ENCODE measurements at regions not wholly inside any gene's neighbourhood (a gene's known extent, or its start where the extent isn't known, plus 50 kb on each side); places are given as distances from the start of the nearest gene placed in this dataset.

- H3K4me2 ChIP-seq (ENCODE audit: low read length), result no peak overlapping the region
- no peaks in the 10 kb centered on the region for H3F3A ChIP-seq (ENCODE audit: insufficient read depth, low read length, poor library complexity, severe bottlenecking)
- no peak overlapping the region for H2AFZ ChIP-seq (ENCODE audit: low read depth, low read length)
These were observed 413.4 kb upstream of the USP15 start for GRCh38 chr12:61846765-61847164.

DNA sequence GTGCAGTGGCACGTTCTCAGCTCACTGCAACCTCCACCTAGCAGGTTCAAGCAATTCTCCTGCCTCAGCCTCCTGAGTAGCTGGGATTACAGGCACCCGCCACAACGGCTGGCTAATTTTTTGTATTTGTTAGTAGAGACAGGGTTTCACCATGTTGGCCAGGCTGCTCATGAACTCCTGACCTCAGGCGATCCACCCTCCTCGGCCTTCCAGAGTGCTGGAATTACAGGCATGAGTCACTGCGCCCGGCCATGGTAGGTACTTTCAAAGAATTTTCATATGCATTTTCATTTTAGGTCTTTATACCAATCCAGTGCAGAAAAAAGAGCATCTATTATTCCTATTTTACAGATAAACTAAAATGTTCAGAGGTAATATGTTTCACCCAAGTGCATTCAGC, 411.3 kb upstream of the USP15 start:
- no peaks in the 10 kb centered on the region for H3F3A ChIP-seq (ENCODE audit: insufficient read depth, low read length, poor library complexity, severe bottlenecking)

More at GRCh38 chr12:61846765-61847164, 413.4 kb upstream of the USP15 start:
- no peak overlapping the region for H3K4me3 ChIP-seq (ENCODE audit: low read length)
- H3K9me2 ChIP-seq (ENCODE audit: insufficient read depth, low read length), result no peaks in the 10 kb centered on the region
- H3K79me2 ChIP-seq (replicated peaks; ENCODE audit: insufficient read depth, low read length), result no peaks in the 10 kb centered on the region
- no peaks in the 10 kb centered on the region for H3K9me3 ChIP-seq (ENCODE audit: low read length)
- H3K27me3 ChIP-seq (ENCODE audit: insufficient read depth, low read depth, low read length), result no peaks in the 10 kb centered on the region
- no peak overlapping the region for H3K27ac ChIP-seq (ENCODE audit: low read length)
- H3K9ac ChIP-seq (ENCODE audit: low read length), result no peak overlapping the region
- H3K36me3 ChIP-seq (ENCODE audit: insufficient read depth, low read length), result no peaks in the 10 kb centered on the region
- H4K20me1 ChIP-seq (ENCODE audit: insufficient read depth), result no peaks in the 10 kb centered on the region
- TF ChIP-seq EZH2 (IDR thresholded peaks at IDR 0.05; ENCODE audit: borderline replicate concordance, insufficient read depth, low read length, poor library complexity, severe bottlenecking) (no peak), SMC3 (conservative IDR thresholded peaks at IDR 0.05; ENCODE audit: poor library complexity) (no peak), TAF1 (IDR thresholded peaks at IDR 0.05; ENCODE audit: low read depth) (no peak), EP300 (conservative IDR thresholded peaks at IDR 0.05; ENCODE audit: poor library complexity, severe bottlenecking) (no peak), MXI1 (conservative IDR thresholded peaks at IDR 0.05; ENCODE audit: poor library complexity, severe bottlenecking) (no peak), RAD21 (conservative IDR thresholded peaks at IDR 0.05) (no peak), POLR2AphosphoS5 (IDR thresholded peaks at IDR 0.05) (no peak)
- TF ChIP-seq, protein P1, sequence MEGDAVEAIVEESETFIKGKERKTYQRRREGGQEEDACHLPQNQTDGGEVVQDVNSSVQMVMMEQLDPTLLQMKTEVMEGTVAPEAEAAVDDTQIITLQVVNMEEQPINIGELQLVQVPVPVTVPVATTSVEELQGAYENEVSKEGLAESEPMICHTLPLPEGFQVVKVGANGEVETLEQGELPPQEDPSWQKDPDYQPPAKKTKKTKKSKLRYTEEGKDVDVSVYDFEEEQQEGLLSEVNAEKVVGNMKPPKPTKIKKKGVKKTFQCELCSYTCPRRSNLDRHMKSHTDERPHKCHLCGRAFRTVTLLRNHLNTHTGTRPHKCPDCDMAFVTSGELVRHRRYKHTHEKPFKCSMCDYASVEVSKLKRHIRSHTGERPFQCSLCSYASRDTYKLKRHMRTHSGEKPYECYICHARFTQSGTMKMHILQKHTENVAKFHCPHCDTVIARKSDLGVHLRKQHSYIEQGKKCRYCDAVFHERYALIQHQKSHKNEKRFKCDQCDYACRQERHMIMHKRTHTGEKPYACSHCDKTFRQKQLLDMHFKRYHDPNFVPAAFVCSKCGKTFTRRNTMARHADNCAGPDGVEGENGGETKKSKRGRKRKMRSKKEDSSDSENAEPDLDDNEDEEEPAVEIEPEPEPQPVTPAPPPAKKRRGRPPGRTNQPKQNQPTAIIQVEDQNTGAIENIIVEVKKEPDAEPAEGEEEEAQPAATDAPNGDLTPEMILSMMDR (IDR thresholded peaks at IDR 0.05; ENCODE audit: poor library complexity, severe bottlenecking), result no peak
- TF ChIP-seq, protein P2, sequence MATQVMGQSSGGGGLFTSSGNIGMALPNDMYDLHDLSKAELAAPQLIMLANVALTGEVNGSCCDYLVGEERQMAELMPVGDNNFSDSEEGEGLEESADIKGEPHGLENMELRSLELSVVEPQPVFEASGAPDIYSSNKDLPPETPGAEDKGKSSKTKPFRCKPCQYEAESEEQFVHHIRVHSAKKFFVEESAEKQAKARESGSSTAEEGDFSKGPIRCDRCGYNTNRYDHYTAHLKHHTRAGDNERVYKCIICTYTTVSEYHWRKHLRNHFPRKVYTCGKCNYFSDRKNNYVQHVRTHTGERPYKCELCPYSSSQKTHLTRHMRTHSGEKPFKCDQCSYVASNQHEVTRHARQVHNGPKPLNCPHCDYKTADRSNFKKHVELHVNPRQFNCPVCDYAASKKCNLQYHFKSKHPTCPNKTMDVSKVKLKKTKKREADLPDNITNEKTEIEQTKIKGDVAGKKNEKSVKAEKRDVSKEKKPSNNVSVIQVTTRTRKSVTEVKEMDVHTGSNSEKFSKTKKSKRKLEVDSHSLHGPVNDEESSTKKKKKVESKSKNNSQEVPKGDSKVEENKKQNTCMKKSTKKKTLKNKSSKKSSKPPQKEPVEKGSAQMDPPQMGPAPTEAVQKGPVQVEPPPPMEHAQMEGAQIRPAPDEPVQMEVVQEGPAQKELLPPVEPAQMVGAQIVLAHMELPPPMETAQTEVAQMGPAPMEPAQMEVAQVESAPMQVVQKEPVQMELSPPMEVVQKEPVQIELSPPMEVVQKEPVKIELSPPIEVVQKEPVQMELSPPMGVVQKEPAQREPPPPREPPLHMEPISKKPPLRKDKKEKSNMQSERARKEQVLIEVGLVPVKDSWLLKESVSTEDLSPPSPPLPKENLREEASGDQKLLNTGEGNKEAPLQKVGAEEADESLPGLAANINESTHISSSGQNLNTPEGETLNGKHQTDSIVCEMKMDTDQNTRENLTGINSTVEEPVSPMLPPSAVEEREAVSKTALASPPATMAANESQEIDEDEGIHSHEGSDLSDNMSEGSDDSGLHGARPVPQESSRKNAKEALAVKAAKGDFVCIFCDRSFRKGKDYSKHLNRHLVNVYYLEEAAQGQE (IDR thresholded peaks at IDR 0.05; ENCODE audit: borderline replicate concordance), result no peak

DNA sequence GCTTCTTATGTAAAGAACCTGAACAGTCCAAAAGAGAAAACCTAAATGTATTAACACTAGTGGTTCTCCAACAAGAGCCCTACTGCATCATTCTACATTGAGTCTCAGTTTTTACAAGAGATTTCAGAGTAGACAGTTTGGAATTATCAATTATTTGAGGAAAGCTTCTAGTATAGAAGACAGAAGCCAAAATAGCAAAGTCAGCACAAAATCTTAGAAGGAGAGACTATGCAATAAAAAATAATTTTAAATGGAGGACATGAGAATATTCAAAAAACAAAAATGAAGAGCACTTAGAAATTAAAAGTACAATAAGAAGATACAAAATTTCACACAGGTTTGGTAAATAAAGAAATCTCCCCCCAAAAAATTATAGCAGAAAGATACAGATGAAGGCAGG, 406.3 kb upstream of the USP15 start:
- Histone ChIP-seq H3K4me3 (ENCODE audit: low read length) (no peak overlapping the region), H3K4me2 (ENCODE audit: low read length) (no peak overlapping the region), H3K79me2 (replicated peaks; ENCODE audit: insufficient read depth, low read length) (no peaks in the 10 kb centered on the region), H3K9me2 (ENCODE audit: insufficient read depth, low read length) (no peaks in the 10 kb centered on the region), H3K9me3 (ENCODE audit: low read length) (no peaks in the 10 kb centered on the region), H3F3A (ENCODE audit: insufficient read depth, low read length, poor library complexity, severe bottlenecking) (no peaks in the 10 kb centered on the region), H4K20me1 (ENCODE audit: insufficient read depth) (no peaks in the 10 kb centered on the region), H2AFZ (ENCODE audit: low read depth, low read length) (no peak overlapping the region), H3K36me3 (ENCODE audit: insufficient read depth, low read length) (no peaks in the 10 kb centered on the region), H3K9ac (ENCODE audit: low read length) (no peak overlapping the region), H3K27ac (ENCODE audit: low read length) (no peak overlapping the region), H3K27me3 (ENCODE audit: insufficient read depth, low read depth, low read length) (no peaks in the 10 kb centered on the region)
- TF ChIP-seq SMC3 (conservative IDR thresholded peaks at IDR 0.05; ENCODE audit: poor library complexity) (no peak), MXI1 (conservative IDR thresholded peaks at IDR 0.05; ENCODE audit: poor library complexity, severe bottlenecking) (no peak), POLR2AphosphoS5 (IDR thresholded peaks at IDR 0.05) (no peak), EZH2 (IDR thresholded peaks at IDR 0.05; ENCODE audit: borderline replicate concordance, insufficient read depth, low read length, poor library complexity, severe bottlenecking) (no peak), RAD21 (conservative IDR thresholded peaks at IDR 0.05) (no peak), EP300 (conservative IDR thresholded peaks at IDR 0.05; ENCODE audit: poor library complexity, severe bottlenecking) (no peak), TAF1 (IDR thresholded peaks at IDR 0.05; ENCODE audit: low read depth) (no peak)
- TF ChIP-seq, protein P1 (IDR thresholded peaks at IDR 0.05; ENCODE audit: poor library complexity, severe bottlenecking), result no peak
- TF ChIP-seq, protein P2 (IDR thresholded peaks at IDR 0.05; ENCODE audit: borderline replicate concordance), result no peak

More for the DNA sequence above, 411.3 kb upstream of the USP15 start:
- no peak overlapping the region for H3K27ac ChIP-seq (ENCODE audit: low read length)
- H3K9ac ChIP-seq (ENCODE audit: low read length), result no peak overlapping the region
- H3K4me2 ChIP-seq (ENCODE audit: low read length), result no peak overlapping the region
- no peak overlapping the region for H2AFZ ChIP-seq (ENCODE audit: low read depth, low read length)
- no peaks in the 10 kb centered on the region for H3K36me3 ChIP-seq (ENCODE audit: insufficient read depth, low read length)
- H3K79me2 ChIP-seq (replicated peaks; ENCODE audit: insufficient read depth, low read length), result no peaks in the 10 kb centered on the region
- H3K9me3 ChIP-seq (ENCODE audit: low read length), result no peaks in the 10 kb centered on the region
- no peak overlapping the region for H3K4me3 ChIP-seq (ENCODE audit: low read length)
- H3K9me2 ChIP-seq (ENCODE audit: insufficient read depth, low read length), result no peaks in the 10 kb centered on the region
- TF ChIP-seq EP300 (conservative IDR thresholded peaks at IDR 0.05; ENCODE audit: poor library complexity, severe bottlenecking), result no peak
- H3K27me3 ChIP-seq (ENCODE audit: insufficient read depth, low read depth, low read length), result no peaks in the 10 kb centered on the region
- no peaks in the 10 kb centered on the region for H4K20me1 ChIP-seq (ENCODE audit: insufficient read depth)

Measured in neural cell (in vitro differentiated cells).